ENCODE measurements at regions not wholly inside any gene's neighbourhood (a gene's known extent, or its start where the extent isn't known, plus 50 kb on each side); places are given as distances from the start of the nearest gene placed in this dataset.

- H3K4me3 ChIP-seq (ENCODE audit: low read depth, low read length), result no peak overlapping the region
- TF ChIP-seq, protein P1, sequence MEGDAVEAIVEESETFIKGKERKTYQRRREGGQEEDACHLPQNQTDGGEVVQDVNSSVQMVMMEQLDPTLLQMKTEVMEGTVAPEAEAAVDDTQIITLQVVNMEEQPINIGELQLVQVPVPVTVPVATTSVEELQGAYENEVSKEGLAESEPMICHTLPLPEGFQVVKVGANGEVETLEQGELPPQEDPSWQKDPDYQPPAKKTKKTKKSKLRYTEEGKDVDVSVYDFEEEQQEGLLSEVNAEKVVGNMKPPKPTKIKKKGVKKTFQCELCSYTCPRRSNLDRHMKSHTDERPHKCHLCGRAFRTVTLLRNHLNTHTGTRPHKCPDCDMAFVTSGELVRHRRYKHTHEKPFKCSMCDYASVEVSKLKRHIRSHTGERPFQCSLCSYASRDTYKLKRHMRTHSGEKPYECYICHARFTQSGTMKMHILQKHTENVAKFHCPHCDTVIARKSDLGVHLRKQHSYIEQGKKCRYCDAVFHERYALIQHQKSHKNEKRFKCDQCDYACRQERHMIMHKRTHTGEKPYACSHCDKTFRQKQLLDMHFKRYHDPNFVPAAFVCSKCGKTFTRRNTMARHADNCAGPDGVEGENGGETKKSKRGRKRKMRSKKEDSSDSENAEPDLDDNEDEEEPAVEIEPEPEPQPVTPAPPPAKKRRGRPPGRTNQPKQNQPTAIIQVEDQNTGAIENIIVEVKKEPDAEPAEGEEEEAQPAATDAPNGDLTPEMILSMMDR (IDR thresholded peaks at IDR 0.05; ENCODE audit: control insufficient read depth, extremely low read depth, insufficient read depth), result no peak
- DNase-seq (ENCODE audit: low read depth), result no peak
Observed at GRCh38 chr13:85742355-85742754, 56.9 kb downstream of the SLITRK6 start.

DNA sequence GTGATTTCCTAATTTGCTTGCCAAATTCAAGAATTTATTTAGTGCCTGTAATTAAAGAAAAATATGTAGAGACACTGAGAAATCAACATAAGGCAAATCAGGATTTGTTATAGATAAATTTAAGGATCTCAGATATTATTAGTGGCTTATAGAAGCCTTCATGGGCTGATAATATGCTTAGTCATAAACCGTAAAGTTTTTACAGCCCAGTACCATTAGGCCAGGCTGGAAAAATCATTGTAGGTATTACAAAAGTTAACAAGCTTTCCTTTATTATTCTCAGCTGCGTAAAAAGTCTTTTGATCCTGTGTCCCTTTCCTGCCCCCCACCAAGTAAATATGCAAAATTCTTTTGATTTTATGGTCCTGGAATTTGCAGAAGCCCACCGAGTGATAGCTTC, 58.2 kb downstream of the SLITRK6 start:
- TF ChIP-seq, protein P1 (IDR thresholded peaks at IDR 0.05; ENCODE audit: control insufficient read depth, extremely low read depth, insufficient read depth), result no peak
- no peak overlapping the region for H3K4me3 ChIP-seq (ENCODE audit: low read depth, low read length)
- no peak for DNase-seq (ENCODE audit: low read depth)

DNA sequence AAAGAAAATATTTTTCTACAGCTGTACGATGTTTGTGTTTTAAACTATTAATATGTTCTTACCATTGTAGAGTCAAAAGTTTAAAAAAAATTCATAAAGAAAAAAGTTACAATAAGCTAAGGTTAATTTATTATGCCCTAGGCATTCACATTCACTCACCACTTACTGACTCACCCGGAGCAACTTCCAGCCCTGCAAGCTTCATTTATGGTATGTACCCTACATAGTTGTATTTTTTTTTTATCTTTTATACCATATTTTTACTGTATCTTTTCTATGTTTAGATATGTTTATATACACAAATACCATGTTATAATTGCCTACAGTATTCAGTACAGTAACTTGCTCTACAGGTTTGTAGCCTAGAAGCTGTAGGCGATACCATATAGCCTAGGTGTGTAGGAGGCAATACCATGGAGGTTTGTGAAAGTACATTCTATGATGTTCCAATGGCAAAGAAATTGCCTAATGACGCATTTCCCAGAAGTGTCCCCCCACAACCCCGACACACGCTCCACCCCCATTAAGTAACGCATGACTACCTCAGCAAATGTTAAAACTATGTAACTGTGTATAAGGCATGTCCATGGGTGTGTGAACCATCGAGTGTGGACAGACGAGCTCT, 60.4 kb downstream of the SLITRK6 start:
- no peak overlapping the region for H3K4me3 ChIP-seq (ENCODE audit: low read depth, low read length)
- DNase-seq (ENCODE audit: low read depth), result no peak
- TF ChIP-seq, protein P1 (IDR thresholded peaks at IDR 0.05; ENCODE audit: control insufficient read depth, extremely low read depth, insufficient read depth), result no peak

- TF ChIP-seq, protein P1 (IDR thresholded peaks at IDR 0.05; ENCODE audit: control insufficient read depth, extremely low read depth, insufficient read depth), result no peak
- H3K4me3 ChIP-seq (ENCODE audit: low read depth, low read length), result no peak overlapping the region
- no peak for DNase-seq (ENCODE audit: low read depth)
Observed at GRCh38 chr13:85737952-85738351, 61.3 kb downstream of the SLITRK6 start.

DNA sequence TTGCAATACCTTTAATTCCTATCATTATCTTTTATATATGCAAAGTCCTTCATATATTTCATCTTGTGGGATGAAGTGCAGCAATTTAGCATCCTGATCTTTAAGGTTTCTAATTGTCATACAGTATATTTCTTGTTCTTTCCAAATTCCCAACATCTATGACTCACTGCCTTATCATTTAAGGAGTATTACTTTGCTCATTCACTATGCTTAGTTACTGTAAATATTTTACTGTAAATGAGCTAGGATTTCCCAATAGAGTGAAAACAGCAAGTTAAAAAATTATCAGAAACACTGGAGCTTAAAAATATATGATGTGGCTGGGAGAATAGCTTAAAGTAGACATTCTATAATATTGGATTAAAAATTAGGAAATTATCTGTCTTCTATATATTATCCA, 69.9 kb downstream of the SLITRK6 start:
- no peak overlapping the region for H3K4me3 ChIP-seq (ENCODE audit: low read depth, low read length)
- DNase-seq (ENCODE audit: low read depth), result no peak
- TF ChIP-seq, protein P1 (IDR thresholded peaks at IDR 0.05; ENCODE audit: control insufficient read depth, extremely low read depth, insufficient read depth), result no peak

DNA sequence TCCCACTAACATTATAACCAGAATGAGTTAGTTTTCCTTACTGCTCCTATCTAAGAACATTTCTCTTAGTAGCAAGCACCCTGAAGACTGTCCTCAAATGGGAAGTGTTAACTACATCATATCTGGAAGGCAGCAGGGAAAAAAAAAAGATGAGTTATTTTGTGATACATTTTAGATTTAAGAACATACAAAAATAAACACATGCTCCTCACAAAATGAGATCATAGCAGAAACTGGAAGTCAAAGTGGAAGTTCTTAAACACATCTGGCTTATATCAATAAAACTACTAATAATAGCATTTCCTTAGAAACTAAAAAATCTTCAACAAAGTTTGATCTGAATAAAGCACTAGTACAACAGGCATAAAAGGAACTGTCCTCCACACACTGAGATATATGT, 70.4 kb downstream of the SLITRK6 start:
- DNase-seq (ENCODE audit: low read depth), result no peak
- no peak overlapping the region for H3K4me3 ChIP-seq (ENCODE audit: low read depth, low read length)
- TF ChIP-seq, protein P1 (IDR thresholded peaks at IDR 0.05; ENCODE audit: control insufficient read depth, extremely low read depth, insufficient read depth), result no peak

DNA sequence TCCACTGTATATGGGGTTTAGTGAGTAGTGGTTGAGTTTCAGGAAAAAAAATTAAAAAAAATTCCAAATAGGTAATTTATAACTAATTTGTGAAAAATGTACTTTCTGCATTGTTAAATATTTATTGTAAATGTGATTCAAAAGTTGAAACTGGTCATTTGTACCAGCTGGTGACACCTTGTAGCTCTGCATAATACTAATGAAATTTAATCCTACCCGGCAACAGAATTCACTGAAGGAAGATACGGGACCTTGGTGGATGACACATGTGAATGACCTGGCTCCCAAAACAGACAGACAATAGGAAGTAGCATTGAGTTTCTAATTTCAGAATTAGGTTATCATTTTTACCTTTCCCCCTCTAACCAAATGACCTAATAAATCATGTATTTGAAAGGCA, 73.8 kb downstream of the SLITRK6 start:
- TF ChIP-seq, protein P1 (IDR thresholded peaks at IDR 0.05; ENCODE audit: control insufficient read depth, extremely low read depth, insufficient read depth), result no peak
- no peak overlapping the region for H3K4me3 ChIP-seq (ENCODE audit: low read depth, low read length)
- DNase-seq (ENCODE audit: low read depth), result no peak

Data from LNCaP clone FGC (cell line).